ENCODE measurements at regions not wholly inside any gene's neighbourhood (a gene's known extent, or its start where the extent isn't known, plus 50 kb on each side); places are given as distances from the start of the nearest gene placed in this dataset.
"Not testable (repeated sequence)": the region's sequence is repeated elsewhere in the genome, so short reads cannot be mapped to it uniquely, and the experiment has no call there.

GRCh38 chr7:7032221-7032620 is 150.1 kb upstream of the C1GALT1 start:
- Histone ChIP-seq H3K4me1 (ENCODE audit: insufficient read depth, low read length, poor library complexity, severe bottlenecking) (no peaks in the 10 kb centered on the region), H3K27me3 (replicated peaks; ENCODE audit: insufficient read depth, low read depth, low read length, poor library complexity) (peaks cover 27% of the 10 kb centered on the region), H3K4me3 (ENCODE audit: low read depth, low read length, poor library complexity, severe bottlenecking) (no peak overlapping the region), H3K36me3 (ENCODE audit: insufficient read depth, low read length, poor library complexity, severe bottlenecking) (no peaks in the 10 kb centered on the region), H3K9me3 (ENCODE audit: low read depth, low read length, poor library complexity, severe bottlenecking) (no peaks in the 10 kb centered on the region), H3K27ac (ENCODE audit: low read depth, low read length, poor library complexity, severe bottlenecking) (no peak overlapping the region)
- BruUV-seq (replicated peaks): no TSS peak
- TF ChIP-seq, protein P1, sequence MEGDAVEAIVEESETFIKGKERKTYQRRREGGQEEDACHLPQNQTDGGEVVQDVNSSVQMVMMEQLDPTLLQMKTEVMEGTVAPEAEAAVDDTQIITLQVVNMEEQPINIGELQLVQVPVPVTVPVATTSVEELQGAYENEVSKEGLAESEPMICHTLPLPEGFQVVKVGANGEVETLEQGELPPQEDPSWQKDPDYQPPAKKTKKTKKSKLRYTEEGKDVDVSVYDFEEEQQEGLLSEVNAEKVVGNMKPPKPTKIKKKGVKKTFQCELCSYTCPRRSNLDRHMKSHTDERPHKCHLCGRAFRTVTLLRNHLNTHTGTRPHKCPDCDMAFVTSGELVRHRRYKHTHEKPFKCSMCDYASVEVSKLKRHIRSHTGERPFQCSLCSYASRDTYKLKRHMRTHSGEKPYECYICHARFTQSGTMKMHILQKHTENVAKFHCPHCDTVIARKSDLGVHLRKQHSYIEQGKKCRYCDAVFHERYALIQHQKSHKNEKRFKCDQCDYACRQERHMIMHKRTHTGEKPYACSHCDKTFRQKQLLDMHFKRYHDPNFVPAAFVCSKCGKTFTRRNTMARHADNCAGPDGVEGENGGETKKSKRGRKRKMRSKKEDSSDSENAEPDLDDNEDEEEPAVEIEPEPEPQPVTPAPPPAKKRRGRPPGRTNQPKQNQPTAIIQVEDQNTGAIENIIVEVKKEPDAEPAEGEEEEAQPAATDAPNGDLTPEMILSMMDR (conservative IDR thresholded peaks at IDR 0.05; ENCODE audit: low read depth, low read length): no peak
- TF ChIP-seq EZH2 (IDR thresholded peaks at IDR 0.05; ENCODE audit: borderline replicate concordance, low read depth, low read length, poor library complexity, severe bottlenecking): no peak
- ChIA-PET POLR2A (ENCODE audit: low non-redundant PET) (no interaction called here), CTCF (no interaction called here)
- intact Hi-C loops (cut with micrococcal nuclease; ENCODE audit: unreplicated experiment): no loop called here
- no peak for DNase-seq (ENCODE audit: low spot score)

GRCh38 chr7:7035851-7036250 is 146.5 kb upstream of the C1GALT1 start:
- Histone ChIP-seq H3K27ac (ENCODE audit: low read depth, low read length, poor library complexity, severe bottlenecking) (no peak overlapping the region), H3K4me1 (ENCODE audit: insufficient read depth, low read length, poor library complexity, severe bottlenecking) (no peaks in the 10 kb centered on the region), H3K4me3 (ENCODE audit: low read depth, low read length, poor library complexity, severe bottlenecking) (no peak overlapping the region), H3K9me3 (ENCODE audit: low read depth, low read length, poor library complexity, severe bottlenecking) (no peaks in the 10 kb centered on the region), H3K36me3 (ENCODE audit: insufficient read depth, low read length, poor library complexity, severe bottlenecking) (no peaks in the 10 kb centered on the region), H3K27me3 (replicated peaks; ENCODE audit: insufficient read depth, low read depth, low read length, poor library complexity) (peaks cover 29% of the 10 kb centered on the region)
- ChIA-PET CTCF (no interaction called here), POLR2A (ENCODE audit: low non-redundant PET) (no interaction called here)
- no TSS peak for BruUV-seq (replicated peaks)
- intact Hi-C loops (cut with micrococcal nuclease; ENCODE audit: unreplicated experiment): no loop called here
- DNase-seq (ENCODE audit: low spot score): no peak
- TF ChIP-seq EZH2 (IDR thresholded peaks at IDR 0.05; ENCODE audit: borderline replicate concordance, low read depth, low read length, poor library complexity, severe bottlenecking): no peak
- TF ChIP-seq, protein P1 (conservative IDR thresholded peaks at IDR 0.05; ENCODE audit: low read depth, low read length): no peak

DNA sequence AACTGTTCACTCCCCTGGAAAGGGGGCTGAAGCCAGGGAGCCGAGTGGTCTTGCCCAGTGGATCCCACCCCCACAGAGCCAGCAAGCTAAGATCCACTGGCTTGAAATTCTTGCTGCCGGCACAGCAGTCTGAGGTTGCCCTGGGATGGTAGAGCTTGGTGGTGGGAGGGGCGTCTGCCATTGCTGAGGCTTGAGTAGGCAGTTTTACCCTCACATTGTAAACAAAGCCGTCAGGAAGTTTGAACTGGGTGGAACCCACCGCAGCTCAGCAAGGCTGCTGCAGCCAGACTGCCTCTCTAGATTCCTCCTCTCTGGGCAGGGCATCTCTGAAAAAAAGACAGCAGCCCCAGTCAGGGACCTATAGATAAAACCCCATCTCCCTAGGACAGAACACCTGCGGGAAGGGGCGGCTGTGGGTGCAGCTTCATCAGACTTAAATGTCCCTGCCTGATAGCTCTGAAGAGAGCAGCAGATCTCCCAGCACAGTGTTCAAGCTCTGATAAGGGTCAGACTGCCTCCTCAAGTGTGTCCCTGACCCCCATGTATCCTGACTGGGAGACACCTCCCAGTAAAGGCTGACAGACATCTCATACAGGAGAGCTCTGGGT is 140.0 kb upstream of the C1GALT1 start:
- DNase-seq (ENCODE audit: low spot score); POLR2A ChIA-PET (ENCODE audit: low non-redundant PET): not testable (repeated sequence)
- peaks cover 18% of the 10 kb centered on the region for H3K27me3 ChIP-seq (replicated peaks; ENCODE audit: insufficient read depth, low read depth, low read length, poor library complexity)

DNA sequence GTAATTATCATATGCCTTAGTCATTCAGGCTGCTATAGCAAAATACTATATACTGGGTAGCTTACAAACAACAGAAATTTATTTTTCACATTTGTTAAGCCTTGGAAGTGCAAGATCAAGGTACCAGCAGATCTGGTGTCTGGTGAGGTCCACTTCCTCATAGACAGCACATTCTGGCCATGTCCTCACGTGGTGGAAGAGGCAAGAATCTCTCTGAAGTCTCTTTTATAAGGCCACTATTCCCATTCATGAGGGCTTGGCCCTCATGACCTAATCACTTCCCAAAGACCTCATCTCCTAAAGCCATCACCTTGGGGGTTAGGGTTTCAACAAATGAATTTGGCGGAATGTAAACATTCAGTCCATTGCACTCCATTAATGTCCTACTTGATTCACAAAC is 137.5 kb upstream of the C1GALT1 start:
- H3K36me3 ChIP-seq (ENCODE audit: insufficient read depth, low read length, poor library complexity, severe bottlenecking): no peaks in the 10 kb centered on the region
- H3K27ac ChIP-seq (ENCODE audit: low read depth, low read length, poor library complexity, severe bottlenecking): no peak overlapping the region
- no peaks in the 10 kb centered on the region for H3K4me1 ChIP-seq (ENCODE audit: insufficient read depth, low read length, poor library complexity, severe bottlenecking)
- H3K9me3 ChIP-seq (ENCODE audit: low read depth, low read length, poor library complexity, severe bottlenecking): no peaks in the 10 kb centered on the region
- no peak for TF ChIP-seq EZH2 (IDR thresholded peaks at IDR 0.05; ENCODE audit: borderline replicate concordance, low read depth, low read length, poor library complexity, severe bottlenecking)
- TF ChIP-seq, protein P1 (conservative IDR thresholded peaks at IDR 0.05; ENCODE audit: low read depth, low read length): no peak
- no peak for DNase-seq (ENCODE audit: low spot score)
- intact Hi-C loops (cut with micrococcal nuclease; ENCODE audit: unreplicated experiment): no loop called here
- H3K4me3 ChIP-seq (ENCODE audit: low read depth, low read length, poor library complexity, severe bottlenecking): no peak overlapping the region
- no TSS peak for BruUV-seq (replicated peaks)
- POLR2A ChIA-PET (ENCODE audit: low non-redundant PET): no interaction called here
- H3K27me3 ChIP-seq (replicated peaks; ENCODE audit: insufficient read depth, low read depth, low read length, poor library complexity): peaks cover 10% of the 10 kb centered on the region
- CTCF ChIA-PET: no interaction called here

More for the DNA sequence above, 140.0 kb upstream of the C1GALT1 start:
- H3K4me1 ChIP-seq (ENCODE audit: insufficient read depth, low read length, poor library complexity, severe bottlenecking); H3K4me3 ChIP-seq (ENCODE audit: low read depth, low read length, poor library complexity, severe bottlenecking); H3K9me3 ChIP-seq (ENCODE audit: low read depth, low read length, poor library complexity, severe bottlenecking); H3K27ac ChIP-seq (ENCODE audit: low read depth, low read length, poor library complexity, severe bottlenecking); BruUV-seq (replicated peaks); intact Hi-C loops (cut with micrococcal nuclease; ENCODE audit: unreplicated experiment); H3K36me3 ChIP-seq (ENCODE audit: insufficient read depth, low read length, poor library complexity, severe bottlenecking); CTCF ChIA-PET: not testable (repeated sequence)
